Activated CD8-positive, alpha-beta memory T cell treated with anti-CD3 and anti-CD28 coated beads for 36 hours (primary cell): ENCODE measurements at regions not wholly inside any gene's neighbourhood (a gene's known extent, or its start where the extent isn't known, plus 50 kb on each side); places are given as distances from the start of the nearest gene placed in this dataset.

ENCODE experiments used
- CTCF ChIA-PET: fragments of 350-600 bp; sonication (Branson Sonifier 250); formaldehyde crosslinking; loops from one replicate; lab custom pipeline; 2021; ENCODE audit warnings: antibody characterized with exemption; lab: Charles Lee
- POLR2A ChIA-PET: fragments of 350-600 bp; sonication (Branson Sonifier 250); formaldehyde crosslinking; loops from one replicate; lab custom pipeline; 2021; ENCODE audit warnings: antibody characterized with exemption; lab: Charles Lee

GRCh38 chr7:156554488-156554887 lies 86.1 kb upstream of the RNF32 start:
- ChIA-PET CTCF (no interaction called here), POLR2A (no interaction called here)

GRCh38 chr7:156549636-156550035 lies 90.9 kb upstream of the RNF32 start:
- POLR2A ChIA-PET = no interaction called here
- CTCF ChIA-PET = no interaction called here

- CTCF ChIA-PET = no interaction called here
- POLR2A ChIA-PET = no interaction called here
Measured at GRCh38 chr7:156547884-156548561, 92.6 kb upstream of the RNF32 start.

GRCh38 chr7:156545979-156546378 lies 94.6 kb upstream of the RNF32 start:
- POLR2A ChIA-PET = no interaction called here
- CTCF ChIA-PET = no interaction called here

- CTCF ChIA-PET = no interaction called here
- POLR2A ChIA-PET = no interaction called here
Measured at GRCh38 chr7:156544919-156545715, 95.5 kb upstream of the RNF32 start.

GRCh38 chr7:156543699-156544598 lies 96.6 kb upstream of the RNF32 start:
- ChIA-PET CTCF (no interaction called here), POLR2A (no interaction called here)

GRCh38 chr7:156540619-156541165 lies 99.9 kb upstream of the RNF32 start:
- CTCF ChIA-PET = no interaction called here
- POLR2A ChIA-PET = no interaction called here

- CTCF ChIA-PET = no interaction called here
- POLR2A ChIA-PET = no interaction called here
Measured at GRCh38 chr7:156539999-156540398, 100.6 kb upstream of the RNF32 start.

- ChIA-PET POLR2A (no interaction called here), CTCF (no interaction called here)
Measured at GRCh38 chr7:156537006-156537405, 103.6 kb upstream of the RNF32 start.

- ChIA-PET POLR2A (no interaction called here), CTCF (no interaction called here)
Measured at GRCh38 chr7:156534925-156535324, 105.6 kb upstream of the RNF32 start.

GRCh38 chr7:156533964-156534363 lies 106.6 kb upstream of the RNF32 start:
- ChIA-PET POLR2A (no interaction called here), CTCF (no interaction called here)

GRCh38 chr7:156533420-156533819 lies 107.2 kb upstream of the RNF32 start:
- POLR2A ChIA-PET = no interaction called here
- CTCF ChIA-PET = no interaction called here

GRCh38 chr7:156532016-156532602 lies 108.5 kb upstream of the RNF32 start:
- ChIA-PET CTCF (no interaction called here), POLR2A (no interaction called here)

GRCh38 chr7:156529956-156530355 lies 110.6 kb upstream of the RNF32 start:
- ChIA-PET POLR2A (no interaction called here), CTCF (no interaction called here)

GRCh38 chr7:156527458-156527890 lies 113.1 kb upstream of the RNF32 start:
- CTCF ChIA-PET = no interaction called here
- POLR2A ChIA-PET = no interaction called here

GRCh38 chr7:156524818-156525597 lies 115.6 kb upstream of the RNF32 start:
- POLR2A ChIA-PET = no interaction called here
- CTCF ChIA-PET = no interaction called here

GRCh38 chr7:156523447-156524048 lies 117.0 kb upstream of the RNF32 start:
- POLR2A ChIA-PET = no interaction called here
- CTCF ChIA-PET = no interaction called here

GRCh38 chr7:156522801-156523200 lies 117.8 kb upstream of the RNF32 start:
- ChIA-PET POLR2A (no interaction called here), CTCF (no interaction called here)
